Liver (tissue), 8 donors: ENCODE measurements at regions not wholly inside any gene's neighbourhood (a gene's known extent, or its start where the extent isn't known, plus 50 kb on each side); places are given as distances from the start of the nearest gene placed in this dataset.

Experiments used
- DNase-seq: peaks from one replicate; pipeline ENCODE4 v3.0.0-alpha.2; 2017; ENCODE audit warnings: low spot score
- H3K27ac ChIP-seq, 2 donors: one replicate each; pipeline ENCODE4 v1.7.0; 2013; ENCODE audit warnings: inconsistent platforms in 2 of 2, low read length in 2 of 2, control low read depth in 1 of 2, low read depth in 1 of 2, mild to moderate bottlenecking in 1 of 2
- H3K27me3 ChIP-seq, 4 donors: one replicate each; pipeline versions ENCODE4 v1.6.1 to v1.7.0; 2013; ENCODE audit warnings: low read length in 3 of 4, inconsistent platforms in 1 of 4, mild to moderate bottlenecking in 1 of 4, moderate library complexity in 1 of 4; ENCODE audit not compliant: control insufficient read depth in 4 of 4, insufficient read depth in 4 of 4
- H3K36me3 ChIP-seq, 4 donors: one replicate each; pipeline versions ENCODE4 v1.6.1 to v1.7.0; 2013; ENCODE audit warnings: low read length in 3 of 4, mild to moderate bottlenecking in 3 of 4, low read depth in 1 of 4, moderate library complexity in 1 of 4; ENCODE audit not compliant: control insufficient read depth in 4 of 4, insufficient read depth in 3 of 4
- H3K4me1 ChIP-seq, 4 donors: one replicate each; pipeline versions ENCODE4 v1.6.1 to v1.7.0; 2013; ENCODE audit warnings: low read length in 3 of 4, mild to moderate bottlenecking in 3 of 4, moderate library complexity in 1 of 4; ENCODE audit not compliant: control insufficient read depth in 4 of 4, insufficient read depth in 4 of 4
- H3K4me3 ChIP-seq, 3 donors: one replicate each; pipeline versions ENCODE4 v1.6.1 to v1.7.0; 2013; ENCODE audit warnings: low read length in 3 of 3, control low read depth in 1 of 3, low read depth in 1 of 3, mild to moderate bottlenecking in 1 of 3
- H3K9ac ChIP-seq, 2 donors: one replicate each; pipeline ENCODE4 v1.7.0; 2013; ENCODE audit warnings: low read length in 2 of 2, mild to moderate bottlenecking in 2 of 2, moderate library complexity in 2 of 2, control low read depth in 1 of 2, low read depth in 1 of 2
- H3K9me3 ChIP-seq, 4 donors: one replicate each; pipeline versions ENCODE4 v1.6.1 to v1.7.0; 2013; ENCODE audit warnings: low read length in 3 of 4; ENCODE audit not compliant: control insufficient read depth in 4 of 4
- ATF3 ChIP-seq: IDR thresholded peaks from 2 replicates; pipeline ENCODE4 v1.6.1; 2016; ENCODE audit warnings: antibody characterized with exemption
- CTCF ChIP-seq: fragments of 150-350 bp; IDR thresholded peaks from 2 replicates; pipeline ENCODE4 v1.5.1; 2017; ENCODE audit warnings: improper control_type of control experiment, low read depth, low read length; ENCODE audit not compliant: missing input control
- EGR1 ChIP-seq, 2 donors: IDR thresholded peaks; 2 replicates each; pipeline ENCODE4 v1.6.1; 2016 to 2018; ENCODE audit warnings: antibody characterized with exemption in 2 of 2, low read depth in 2 of 2
- FOXA1 ChIP-seq: IDR thresholded peaks from 2 replicates; pipeline ENCODE4 v1.6.1; 2016; ENCODE audit warnings: antibody characterized with exemption
- FOXA2 ChIP-seq: IDR thresholded peaks from 2 replicates; pipeline ENCODE4 v1.6.1; 2016; ENCODE audit warnings: antibody characterized with exemption
- GABPA ChIP-seq, 2 donors: IDR thresholded peaks in 1 of 2; conservative IDR thresholded peaks in 1 of 2; 2 replicates each; pipeline ENCODE4 v1.6.1; 2016; ENCODE audit warnings: antibody characterized with exemption in 2 of 2, mild to moderate bottlenecking in 1 of 2, moderate library complexity in 1 of 2
- HNF4A ChIP-seq, 2 donors: conservative IDR thresholded peaks; 2 replicates each; pipeline ENCODE4 v1.6.1; 2016; ENCODE audit warnings: antibody characterized with exemption in 2 of 2, mild to moderate bottlenecking in 2 of 2
- HNF4G ChIP-seq: IDR thresholded peaks from 2 replicates; pipeline ENCODE4 v1.6.1; 2016; ENCODE audit warnings: antibody characterized with exemption
- JUND ChIP-seq, 2 donors: IDR thresholded peaks; 2 replicates each; pipeline ENCODE4 v1.6.1; 2016; ENCODE audit warnings: antibody characterized with exemption in 2 of 2
- MAX ChIP-seq: IDR thresholded peaks from 2 replicates; pipeline ENCODE4 v1.6.1; 2016; ENCODE audit warnings: antibody characterized with exemption
- NR2F2 ChIP-seq: IDR thresholded peaks from 2 replicates; pipeline ENCODE4 v1.6.1; 2016; ENCODE audit warnings: antibody characterized with exemption
- RAD21 ChIP-seq, 2 donors: IDR thresholded peaks; 2 replicates each; pipeline ENCODE4 v1.6.1; 2016; ENCODE audit warnings: antibody characterized with exemption in 2 of 2, mild to moderate bottlenecking in 2 of 2
- REST ChIP-seq: IDR thresholded peaks from 2 replicates; pipeline ENCODE4 v1.6.1; 2016; ENCODE audit warnings: antibody characterized with exemption, mild to moderate bottlenecking
- RXRA ChIP-seq, 2 donors: IDR thresholded peaks; 2 replicates each; pipeline ENCODE4 v1.6.1; 2017 to 2018; ENCODE audit warnings: antibody characterized with exemption in 2 of 2, mild to moderate bottlenecking in 1 of 2
- SP1 ChIP-seq: IDR thresholded peaks from 2 replicates; pipeline ENCODE4 v1.6.1; 2018; ENCODE audit warnings: antibody characterized with exemption, mild to moderate bottlenecking
- TAF1 ChIP-seq: conservative IDR thresholded peaks from 2 replicates; pipeline ENCODE4 v1.6.1; 2016; ENCODE audit warnings: antibody characterized with exemption, mild to moderate bottlenecking
- YY1 ChIP-seq: IDR thresholded peaks from 2 replicates; pipeline ENCODE4 v1.6.1; 2016; ENCODE audit warnings: antibody characterized with exemption, mild to moderate bottlenecking
- ZBTB33 ChIP-seq: IDR thresholded peaks from 2 replicates; pipeline ENCODE4 v1.6.1; 2016; ENCODE audit warnings: antibody characterized with exemption
- WGBS: extraction: QIAGEN DNeasy Blood & Tissue Kit; methylation state at CpG from one replicate; pipeline ENCODE4 v1.1.7; 2013; 5-methylcytosine and 5-hydroxymethylcytosine counted together
- donor health status: healthy.
- donor health status: healthy.
- donor health status: healthy.
- donor health status: healthy.
- donor health status: healthy.

GRCh38 chr17:63137163-63137562 lies 171.1 kb downstream of the TANC2 start:
- no peak for TF ChIP-seq YY1
- TF ChIP-seq CTCF, result no peak
- TF ChIP-seq TAF1, result no peak
- TF ChIP-seq HNF4G, result no peak
- no peak for TF ChIP-seq JUND (IDR thresholded peaks at IDR 0.05)
- no peak for TF ChIP-seq EGR1 (IDR thresholded peaks at IDR 0.05; ENCODE audit: low read depth in 2 of 2)
- no peak for TF ChIP-seq FOXA1
- no peak for TF ChIP-seq REST
- TF ChIP-seq RXRA (IDR thresholded peaks at IDR 0.05), result no peak
- no peak for TF ChIP-seq HNF4A (conservative IDR thresholded peaks at IDR 0.05)
- TF ChIP-seq FOXA2, result no peak
- TF ChIP-seq MAX, result no peak
- no peak for TF ChIP-seq SP1
- TF ChIP-seq NR2F2, result no peak
- H3K27me3 ChIP-seq, result no peaks in the 10 kb centered on the region
- H3K9me3 ChIP-seq, result no peaks in the 10 kb centered on the region
- H3K27ac ChIP-seq, result no peak overlapping the region
- H3K4me1 ChIP-seq, result no peaks in the 10 kb centered on the region
- no peak overlapping the region for H3K4me3 ChIP-seq
- H3K36me3 ChIP-seq, result no peaks in the 10 kb centered on the region
- DNase-seq, result no peak
- no peak overlapping the region for H3K9ac ChIP-seq

GRCh38 chr17:63138713-63139112 lies 172.7 kb downstream of the TANC2 start:
- no peaks in the 10 kb centered on the region for H3K9me3 ChIP-seq
- TF ChIP-seq JUND (IDR thresholded peaks at IDR 0.05) (no peak), HNF4A (conservative IDR thresholded peaks at IDR 0.05) (no peak), HNF4G (no peak), YY1 (no peak), SP1 (no peak), REST (no peak), TAF1 (no peak), ZBTB33 (no peak), ATF3 (no peak), RAD21 (IDR thresholded peaks at IDR 0.05) (no peak), GABPA (IDR thresholded peaks at IDR 0.05 in 1 of 2, conservative IDR thresholded peaks at IDR 0.05 in 1 of 2) (no peak), EGR1 (IDR thresholded peaks at IDR 0.05; ENCODE audit: low read depth in 2 of 2) (no peak), FOXA2 (no peak), RXRA (IDR thresholded peaks at IDR 0.05) (no peak), FOXA1 (no peak)
- no peaks in the 10 kb centered on the region for H3K4me1 ChIP-seq
- H3K4me3 ChIP-seq, result no peak overlapping the region
- H3K36me3 ChIP-seq, result no peaks in the 10 kb centered on the region
- no peaks in the 10 kb centered on the region for H3K27me3 ChIP-seq
- DNase-seq, result no peak
- no peak overlapping the region for H3K9ac ChIP-seq
- no peak overlapping the region for H3K27ac ChIP-seq
- WGBS, result 70% methylated on average over 3 of the region's 3 CpGs
